Fibroblast of mammary gland (primary cell): ENCODE measurements at regions not wholly inside any gene's neighbourhood (a gene's known extent, or its start where the extent isn't known, plus 50 kb on each side); places are given as distances from the start of the nearest gene placed in this dataset.

Source experiments
- DNase-seq: peaks from one replicate; pipeline ENCODE4 v3.0.0-alpha.2; 2010; ENCODE audit warnings: low read depth
- H3K4me3 ChIP-seq: 2 replicates; pipeline ENCODE4 v1.5.1; 2011; ENCODE audit warnings: low read depth, mild to moderate bottlenecking, low read length, moderate library complexity; ENCODE audit not compliant: control insufficient read depth
- CTCF ChIP-seq: conservative IDR thresholded peaks from 2 replicates; pipeline ENCODE4 v1.5.1; 2011; ENCODE audit warnings: low read depth, low read length, inconsistent platforms; ENCODE audit not compliant: control insufficient read depth, insufficient read depth

GRCh38 chr1:30472526-30472925 is 250.9 kb downstream of the MATN1 start:
- no peak for TF ChIP-seq CTCF
- no peak for DNase-seq
- H3K4me3 ChIP-seq, result no peak overlapping the region

- DNase-seq, result no peak
- TF ChIP-seq CTCF, result no peak
- H3K4me3 ChIP-seq, result no peak overlapping the region
These were observed 251.4 kb downstream of the MATN1 start for GRCh38 chr1:30472009-30472408.

- no peak overlapping the region for H3K4me3 ChIP-seq
- TF ChIP-seq CTCF, result no peak
- no peak for DNase-seq
These were observed 252.1 kb downstream of the MATN1 start for GRCh38 chr1:30471307-30471706.

- no peak overlapping the region for H3K4me3 ChIP-seq
- no peak for TF ChIP-seq CTCF
- no peak for DNase-seq
These were observed 254.0 kb downstream of the MATN1 start for GRCh38 chr1:30469426-30469825.

- H3K4me3 ChIP-seq, result no peak overlapping the region
- DNase-seq, result no peak
- TF ChIP-seq CTCF, result no peak
These were observed 256.3 kb downstream of the MATN1 start for GRCh38 chr1:30467101-30467500.

- TF ChIP-seq CTCF, result no peak
- no peak overlapping the region for H3K4me3 ChIP-seq
- DNase-seq, result no peak
These were observed 256.8 kb downstream of the MATN1 start for GRCh38 chr1:30466610-30467009.

- TF ChIP-seq CTCF, result no peak
- no peak for DNase-seq
- H3K4me3 ChIP-seq, result no peak overlapping the region
These were observed 257.4 kb downstream of the MATN1 start for GRCh38 chr1:30466026-30466425.
